Neuronal stem cell (in vitro differentiated cells): ENCODE measurements at regions not wholly inside any gene's neighbourhood (a gene's known extent, or its start where the extent isn't known, plus 50 kb on each side); places are given as distances from the start of the nearest gene placed in this dataset.
"Not testable (repeated sequence)": the region's sequence is repeated elsewhere in the genome, so short reads cannot be mapped to it uniquely, and the experiment has no call there.

ENCODE experiments used
- DNase-seq: peaks from one replicate; pipeline ENCODE4 v3.0.0-alpha.2; 2013; ENCODE audit warnings: low spot score
- H2AFZ ChIP-seq: one replicate; pipeline ENCODE4 v1.6.1; 2013; ENCODE audit warnings: mild to moderate bottlenecking, low read length, inconsistent platforms
- H2AK5ac ChIP-seq: 2 replicates; pipeline ENCODE4 v1.6.1; 2013; ENCODE audit warnings: low read depth, mild to moderate bottlenecking, inconsistent platforms, low read length, moderate library complexity, mixed read lengths
- H2BK120ac ChIP-seq: 2 replicates; pipeline ENCODE4 v1.6.1; 2013; ENCODE audit warnings: low read depth, mild to moderate bottlenecking, inconsistent platforms, low read length, moderate library complexity, mixed read lengths
- H2BK12ac ChIP-seq: one replicate; pipeline ENCODE4 v1.6.1; 2013; ENCODE audit warnings: low read length, inconsistent platforms
- H2BK15ac ChIP-seq: 2 replicates; pipeline ENCODE4 v1.6.1; 2013; ENCODE audit warnings: mild to moderate bottlenecking, low read length, inconsistent platforms, mixed read lengths
- H2BK5ac ChIP-seq: one replicate; pipeline ENCODE4 v1.6.1; 2013; ENCODE audit warnings: inconsistent platforms, mild to moderate bottlenecking, low read length, moderate library complexity
- H3K14ac ChIP-seq: one replicate; pipeline ENCODE4 v1.6.1; 2013; ENCODE audit warnings: low read length, inconsistent platforms
- H3K18ac ChIP-seq: 2 replicates; pipeline ENCODE4 v1.6.1; 2013; ENCODE audit warnings: low read length, inconsistent platforms
- H3K23ac ChIP-seq: 2 replicates; pipeline ENCODE4 v1.6.1; 2013; ENCODE audit warnings: low read depth, mild to moderate bottlenecking, mixed read lengths, low read length, inconsistent platforms; ENCODE audit not compliant: poor library complexity
- H3K27ac ChIP-seq: replicated peaks from 3 replicates; pipeline ENCODE4 v1.5.1; 2013; ENCODE audit warnings: low read length, inconsistent platforms
- H3K27me3 ChIP-seq, 3 experiments: 2 replicates each; pipeline ENCODE4 v1.6.1; 2013; ENCODE audit warnings: low read length in 3 of 3, mild to moderate bottlenecking in 2 of 3, inconsistent platforms in 1 of 3, low read depth in 1 of 3, mixed read lengths in 1 of 3, moderate library complexity in 1 of 3; ENCODE audit not compliant: control insufficient read depth in 3 of 3, insufficient read depth in 3 of 3
- H3K36me3 ChIP-seq, 2 donors: replicated peaks in 1 of 2; 2 replicates each; pipeline ENCODE4 v1.6.1; 2013; ENCODE audit warnings: low read length in 2 of 2; ENCODE audit not compliant: control insufficient read depth in 2 of 2, insufficient read depth in 2 of 2
- H3K4ac ChIP-seq: 2 replicates; pipeline ENCODE4 v1.6.1; 2013; ENCODE audit warnings: inconsistent platforms, mild to moderate bottlenecking, low read length, moderate library complexity
- H3K4me1 ChIP-seq, 2 donors: 1 replicate in 1 of 2; 2 replicates in 1 of 2; pipeline ENCODE4 v1.6.1; 2013; ENCODE audit warnings: low read length in 2 of 2, low read depth in 1 of 2; ENCODE audit not compliant: control insufficient read depth in 2 of 2, insufficient read depth in 1 of 2
- H3K4me2 ChIP-seq: one replicate; pipeline ENCODE4 v1.6.1; 2013; ENCODE audit warnings: mild to moderate bottlenecking, low read length, inconsistent platforms; ENCODE audit not compliant: insufficient read depth, poor library complexity, severe bottlenecking
- H3K4me3 ChIP-seq, 2 donors: 2 replicates each; pipeline ENCODE4 v1.5.1; 2013; ENCODE audit warnings: low read length in 2 of 2, mild to moderate bottlenecking in 2 of 2, inconsistent platforms in 1 of 2, moderate library complexity in 1 of 2
- H3K79me1 ChIP-seq: one replicate; pipeline ENCODE4 v1.6.1; 2013; ENCODE audit warnings: low read depth, mild to moderate bottlenecking, inconsistent platforms, low read length, moderate library complexity
- H3K9ac ChIP-seq: one replicate; pipeline ENCODE4 v1.6.1; 2013; ENCODE audit warnings: mild to moderate bottlenecking, low read depth, low read length, inconsistent platforms; ENCODE audit not compliant: poor library complexity
- H3K9me3 ChIP-seq, 2 donors: replicated peaks in 1 of 2; 2 replicates each; pipeline versions ENCODE3 to v1.6.1; 2013; ENCODE audit warnings: low read length in 2 of 2, mild to moderate bottlenecking in 2 of 2, inconsistent platforms in 1 of 2, low read depth in 1 of 2, mixed read lengths in 1 of 2, moderate library complexity in 1 of 2; ENCODE audit not compliant: control insufficient read depth in 2 of 2, insufficient read depth in 1 of 2
- H4K8ac ChIP-seq: one replicate; pipeline ENCODE4 v1.6.1; 2013; ENCODE audit warnings: low read depth, mild to moderate bottlenecking, inconsistent platforms, low read length, moderate library complexity
- H4K91ac ChIP-seq: one replicate; pipeline ENCODE4 v1.6.1; 2013; ENCODE audit warnings: low read length, low read depth, mild to moderate bottlenecking, inconsistent platforms; ENCODE audit not compliant: poor library complexity
- WGBS, 2 donors: extraction: QIAGEN DNeasy Blood & Tissue Kit; methylation state at CpG; one replicate each; pipeline ENCODE4 v1.1.7; 2013; ENCODE audit warnings: missing lambda C conversion rate in 2 of 2, mixed read lengths in 1 of 2; ENCODE audit not compliant: insufficient read length in 2 of 2, insufficient replicate concordance in 1 of 2; ENCODE audit errors: extremely low coverage in 2 of 2; 5-methylcytosine and 5-hydroxymethylcytosine counted together

DNA sequence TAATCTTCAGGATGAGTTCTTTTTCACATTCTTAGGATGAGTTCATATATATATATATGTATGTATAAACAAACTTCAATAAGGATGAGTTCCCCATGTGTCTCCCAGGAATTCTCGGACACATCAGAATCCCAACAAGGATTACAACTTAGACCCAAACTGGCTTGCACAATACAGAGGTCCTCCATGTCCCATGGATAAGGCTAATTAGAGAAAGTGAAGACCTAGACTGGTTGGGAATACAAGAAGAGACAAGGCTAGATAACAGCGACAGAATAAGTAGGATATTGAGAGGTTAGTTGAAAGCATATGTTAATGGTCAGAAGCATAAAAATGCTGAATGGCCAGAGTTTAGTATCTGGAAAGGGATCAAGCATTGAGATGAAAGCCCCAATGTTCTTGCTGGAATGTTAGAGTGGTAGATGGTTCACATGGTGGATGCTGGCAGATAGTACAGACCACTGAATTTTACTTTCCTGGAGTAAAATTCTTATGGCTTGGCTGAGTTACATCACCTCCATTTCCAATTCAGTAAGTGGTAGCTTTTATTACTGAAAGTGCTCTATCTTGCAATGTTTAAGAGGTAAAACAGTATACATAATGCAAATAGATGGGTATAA, 154.9 kb upstream of the EPHA4 start:
- Histone ChIP-seq H4K8ac (no peak overlapping the region), H3K4me2 (no peak overlapping the region), H2BK15ac (no peak overlapping the region), H3K79me1 (no peaks in the 10 kb centered on the region), H3K27me3 (no peaks in the 10 kb centered on the region), H3K4me1 (no peaks in the 10 kb centered on the region), H3K36me3 (no peaks in the 10 kb centered on the region), H2AFZ (no peak overlapping the region), H3K9me3 (no peaks in the 10 kb centered on the region), H4K91ac (no peak overlapping the region), H3K18ac (no peak overlapping the region), H3K4me3 (no peak overlapping the region), H2BK12ac (no peak overlapping the region), H3K4ac (no peak overlapping the region), H2BK120ac (no peak overlapping the region), H3K9ac (no peak overlapping the region), H2AK5ac (no peak overlapping the region), H3K14ac (no peak overlapping the region), H3K27ac (no peak overlapping the region), H3K23ac (no peak overlapping the region), H2BK5ac (no peak overlapping the region)
- no CpG with 5 or more reads among the region's 2 CpGs for WGBS, 2 donors
- DNase-seq: no peak

DNA sequence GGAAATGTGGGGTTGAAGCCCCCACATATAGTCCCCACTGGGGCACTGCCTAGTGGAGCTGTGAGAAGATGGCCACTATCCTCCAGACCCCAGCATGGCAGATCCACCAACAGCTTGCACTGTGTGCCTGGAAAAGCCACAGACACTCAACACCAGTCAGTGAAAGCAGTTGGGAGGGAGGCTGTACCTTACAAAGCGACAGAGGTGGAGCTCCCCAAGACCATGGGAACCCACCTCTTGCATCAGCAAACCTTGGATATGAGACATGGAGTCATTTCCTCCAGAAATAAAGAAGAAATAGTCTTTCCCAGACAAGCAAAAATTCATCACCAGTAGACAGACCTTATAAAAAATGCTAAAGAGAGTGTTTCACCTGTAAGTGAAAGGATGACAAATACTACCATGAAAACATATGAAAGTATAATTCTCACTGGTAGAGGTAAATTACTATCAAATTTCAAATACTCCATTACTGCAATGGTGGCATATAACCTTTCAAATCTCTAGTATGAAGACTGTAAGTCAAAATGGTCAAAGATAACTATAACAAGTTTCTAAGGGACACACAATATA, 152.6 kb upstream of the EPHA4 start:
- H2AFZ ChIP-seq: no peak overlapping the region
- WGBS, 2 donors: no CpG with 5 or more reads among the region's 1 CpG
- H3K4me3 ChIP-seq: peak overlapping the region in 1 of 2 donors; percentile 25
- no peak overlapping the region for H4K8ac ChIP-seq
- no peaks in the 10 kb centered on the region for H3K27me3 ChIP-seq
- H2BK15ac ChIP-seq: no peak overlapping the region
- H3K9me3 ChIP-seq: no peaks in the 10 kb centered on the region
- no peak overlapping the region for H3K14ac ChIP-seq
- H3K4me1 ChIP-seq: no peaks in the 10 kb centered on the region
- H2BK5ac ChIP-seq: no peak overlapping the region
- H3K4ac ChIP-seq: no peak overlapping the region
- H3K36me3 ChIP-seq: no peaks in the 10 kb centered on the region
- H3K18ac ChIP-seq: no peak overlapping the region
- H2AK5ac ChIP-seq: no peak overlapping the region
- no peak overlapping the region for H2BK12ac ChIP-seq
- DNase-seq: no peak
- no peak overlapping the region for H3K9ac ChIP-seq
- no peak overlapping the region for H2BK120ac ChIP-seq
- no peaks in the 10 kb centered on the region for H3K79me1 ChIP-seq
- H3K23ac ChIP-seq: no peak overlapping the region
- H3K27ac ChIP-seq: no peak overlapping the region
- no peak overlapping the region for H4K91ac ChIP-seq
- no peak overlapping the region for H3K4me2 ChIP-seq

DNA sequence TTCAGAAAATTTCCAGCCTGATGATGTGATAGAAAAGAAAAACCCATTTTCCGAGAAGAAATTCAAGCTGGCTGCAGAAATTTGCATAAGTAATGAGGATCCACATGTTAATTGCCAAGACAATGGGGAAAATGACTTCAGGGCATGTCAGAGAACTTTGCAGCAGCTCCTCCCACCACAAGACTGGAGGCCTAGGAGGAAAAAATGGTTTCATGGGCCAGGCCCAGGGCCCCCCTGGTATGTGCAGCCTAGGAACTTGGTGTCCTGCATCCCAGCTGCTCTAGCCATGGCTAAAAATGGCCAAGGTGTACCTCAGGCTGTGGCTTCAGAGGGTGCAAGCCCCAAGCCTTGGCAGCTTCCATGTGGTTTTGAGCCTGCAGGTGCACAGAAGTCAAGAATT, 152.0 kb upstream of the EPHA4 start:
- WGBS, 2 donors: no CpG with 5 or more reads among the region's 1 CpG

DNA sequence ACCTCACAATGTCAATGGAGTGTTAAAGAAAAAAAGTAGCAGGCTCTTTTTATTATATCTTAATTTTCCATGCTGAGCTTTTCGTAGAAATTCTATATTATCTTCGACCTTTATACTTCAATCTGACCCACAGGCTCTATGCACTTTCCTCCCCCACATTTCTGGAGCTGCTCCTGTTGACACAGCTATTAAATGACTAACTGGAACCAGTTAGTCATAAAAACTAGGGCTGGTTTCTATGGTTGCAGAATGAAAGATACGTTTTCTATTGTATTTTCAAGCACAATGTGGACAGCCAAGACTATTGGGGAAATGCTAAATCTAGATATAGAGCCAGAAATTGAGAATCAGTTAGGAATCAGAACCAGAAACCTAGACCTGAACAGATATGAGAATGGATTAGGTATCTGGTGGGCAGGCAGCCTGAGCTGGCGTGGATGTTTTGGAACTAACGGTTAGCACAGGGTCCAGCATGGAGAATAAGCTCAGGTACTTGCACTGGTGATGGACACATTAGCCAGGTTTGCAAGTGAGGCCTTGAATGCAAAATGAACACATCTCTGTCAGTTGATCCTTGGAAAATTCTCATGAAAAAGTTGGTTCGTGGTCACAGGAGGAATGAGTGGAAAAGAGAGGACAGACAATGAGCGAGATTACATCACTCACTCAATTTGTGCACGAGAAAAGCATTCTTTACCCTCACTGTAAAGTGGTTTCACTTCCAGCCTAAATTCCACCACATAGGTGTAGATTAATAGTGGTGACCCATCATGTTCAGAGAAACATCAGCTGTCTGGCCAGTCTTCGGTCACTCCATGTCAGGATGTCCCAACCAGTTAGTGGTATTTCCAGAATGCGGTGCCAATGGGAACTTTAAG, 144.6 kb upstream of the EPHA4 start:
- H2BK15ac ChIP-seq: no peak overlapping the region
- no peaks in the 10 kb centered on the region for H3K79me1 ChIP-seq
- no peak overlapping the region for H3K23ac ChIP-seq
- no peak overlapping the region for H3K4ac ChIP-seq
- no peak overlapping the region for H2BK5ac ChIP-seq
- no peak overlapping the region for H3K14ac ChIP-seq
- no peaks in the 10 kb centered on the region for H3K36me3 ChIP-seq
- no peak overlapping the region for H4K91ac ChIP-seq
- no peak overlapping the region for H3K18ac ChIP-seq
- H2AK5ac ChIP-seq: no peak overlapping the region
- H3K4me3 ChIP-seq: no peak overlapping the region
- no peak for DNase-seq
- no peaks in the 10 kb centered on the region for H3K9me3 ChIP-seq
- H4K8ac ChIP-seq: no peak overlapping the region
- no peak overlapping the region for H2BK120ac ChIP-seq
- no peak overlapping the region for H3K9ac ChIP-seq
- no peak overlapping the region for H3K27ac ChIP-seq
- WGBS, 2 donors: no CpG with 5 or more reads among the region's 10 CpGs
- H2BK12ac ChIP-seq: no peak overlapping the region
- no peak overlapping the region for H3K4me2 ChIP-seq
- H3K4me1 ChIP-seq: peaks cover 0 to 4% of the 10 kb centered on the region in 2 donors
- no peak overlapping the region for H2AFZ ChIP-seq
- no peaks in the 10 kb centered on the region for H3K27me3 ChIP-seq

More for the DNA sequence above, 152.0 kb upstream of the EPHA4 start:
- DNase-seq, H2BK5ac ChIP-seq, H3K36me3 ChIP-seq, H3K18ac ChIP-seq, H3K27me3 ChIP-seq, H3K4me3 ChIP-seq, H3K27ac ChIP-seq, H3K9ac ChIP-seq, H3K23ac ChIP-seq, H3K4me2 ChIP-seq, H3K4ac ChIP-seq, H3K14ac ChIP-seq, H2BK120ac ChIP-seq, H2BK15ac ChIP-seq, H2BK12ac ChIP-seq, H3K4me1 ChIP-seq, H3K79me1 ChIP-seq, H2AK5ac ChIP-seq, H4K8ac ChIP-seq, H3K9me3 ChIP-seq, H4K91ac ChIP-seq, H2AFZ ChIP-seq: not testable (repeated sequence)
